Thyroid gland (tissue), 4 donors: ENCODE measurements at regions not wholly inside any gene's neighbourhood (a gene's known extent, or its start where the extent isn't known, plus 50 kb on each side); places are given as distances from the start of the nearest gene placed in this dataset.

Source experiments
- CTCF ChIP-seq, 6 experiments: fragments of 200-600 bp in 3 of 6; fragments of 450-650 bp in 3 of 6; sonication (generic) in 3 of 6; IDR thresholded peaks; one replicate each; pipeline ENCODE4 v1.5.1; 2016 to 2019; ENCODE audit warnings: antibody characterized with exemption in 6 of 6, mild to moderate bottlenecking in 2 of 6, inconsistent platforms in 1 of 6, moderate library complexity in 1 of 6
- POLR2A ChIP-seq, 2 donors: fragments of 450-650 bp; IDR thresholded peaks; one replicate each; pipeline ENCODE4 v1.6.1; 2017; ENCODE audit warnings: antibody characterized with exemption in 2 of 2, mild to moderate bottlenecking in 2 of 2, moderate library complexity in 1 of 2

DNA sequence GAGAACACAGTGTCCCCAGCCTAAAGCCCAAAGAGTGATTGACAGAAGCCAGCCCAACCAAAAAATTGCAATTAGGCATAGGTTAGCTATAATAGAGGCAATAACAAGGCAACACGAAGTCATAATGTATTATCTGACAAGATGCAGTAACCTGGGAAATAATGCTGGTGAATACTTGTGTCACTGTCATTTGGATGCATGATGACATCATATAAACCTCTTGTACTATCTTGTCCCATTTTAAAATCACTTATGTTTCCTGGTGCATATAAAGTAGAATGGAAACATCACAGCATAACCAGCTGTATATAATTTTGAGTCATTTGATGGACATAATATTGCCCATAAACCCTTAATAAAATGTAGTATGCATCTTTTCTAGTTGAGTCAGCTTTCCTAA is 1138.3 kb upstream of the LRRTM3 start:
- no peak for TF ChIP-seq CTCF (IDR thresholded peaks at IDR 0.05)
- no peak for TF ChIP-seq POLR2A (IDR thresholded peaks at IDR 0.05)
